Uterus (tissue), 3 donors: ENCODE measurements at regions not wholly inside any gene's neighbourhood (a gene's known extent, or its start where the extent isn't known, plus 50 kb on each side); places are given as distances from the start of the nearest gene placed in this dataset.
A peak's percentile ranks its signal among the peaks of the same experiment; 100 is the strongest.

ENCODE experiments used
- DNase-seq, 2 donors: peaks; one replicate each; pipeline ENCODE4 v3.0.0-alpha.2; 2019 to 2020
- H3K27ac ChIP-seq, 2 donors: fragments of 200-600 bp; sonication (generic); 1 replicate in 1 of 2; 2 replicates in 1 of 2; pipeline ENCODE4 v1.5.1; 2016 to 2018
- H3K27me3 ChIP-seq, 2 donors: fragments of 200-600 bp; sonication (generic); one replicate each; pipeline ENCODE4 v1.5.1; 2018 to 2019; ENCODE audit warnings: control low read depth in 1 of 2
- H3K36me3 ChIP-seq, 2 donors: fragments of 200-600 bp; sonication (generic); one replicate each; pipeline ENCODE4 v1.5.1; 2019; ENCODE audit warnings: control low read depth in 1 of 2
- H3K4me1 ChIP-seq, 2 donors: fragments of 200-600 bp; sonication (generic); one replicate each; pipeline ENCODE4 v1.5.1; 2018 to 2019; ENCODE audit warnings: control low read depth in 1 of 2
- H3K4me3 ChIP-seq, 2 donors: fragments of 200-600 bp; sonication (generic); 1 replicate in 1 of 2; 2 replicates in 1 of 2; pipeline ENCODE4 v1.5.1; 2018 to 2019; ENCODE audit warnings: mild to moderate bottlenecking in 1 of 2
- H3K9me3 ChIP-seq, 2 donors: fragments of 200-600 bp; sonication (generic); one replicate each; pipeline ENCODE4 v1.5.1; 2019; ENCODE audit warnings: control low read depth in 1 of 2
- CTCF ChIP-seq, 4 experiments: fragments of 200-600 bp in 2 of 4; fragments of 450-650 bp in 2 of 4; sonication (generic) in 2 of 4; IDR thresholded peaks; one replicate each; pipeline ENCODE4 v1.5.1; 2016 to 2019; ENCODE audit warnings: antibody characterized with exemption in 4 of 4, mild to moderate bottlenecking in 2 of 4, moderate library complexity in 1 of 4
- POLR2A ChIP-seq, 2 donors: fragments of 450-650 bp; IDR thresholded peaks; one replicate each; pipeline ENCODE4 v1.6.1; 2016; ENCODE audit warnings: antibody characterized with exemption in 2 of 2, mild to moderate bottlenecking in 1 of 2, moderate library complexity in 1 of 2
- intact Hi-C: fragments of 100-400 bp; cut with DNase I; formaldehyde crosslinking; loops from one replicate; pipeline ENCODE4 v1.15.1; 2023; ENCODE audit warnings: low total_unique reads
- donor health status: DM: yes; HTN: yes; CAD: no.

GRCh38 chr12:34604631-34605509, 582.6 kb downstream of the ALG10 start:
- no peak overlapping the region for H3K4me3 ChIP-seq
- TF ChIP-seq POLR2A (IDR thresholded peaks at IDR 0.05) (no peak), CTCF (IDR thresholded peaks at IDR 0.05) (no peak)
- intact Hi-C loops, result no loop called here
- H3K27ac ChIP-seq, result no peak overlapping the region
- peaks cover 0 to 8% of the 10 kb centered on the region in 2 donors for H3K9me3 ChIP-seq
- no peaks in the 10 kb centered on the region for H3K27me3 ChIP-seq
- no peaks in the 10 kb centered on the region for H3K4me1 ChIP-seq
- H3K36me3 ChIP-seq, result no peaks in the 10 kb centered on the region
- peak in 1 of 2 donors; percentile 6 for DNase-seq

GRCh38 chr12:34605510-34605887, 583.2 kb downstream of the ALG10 start:
- H3K4me3 ChIP-seq, result no peak overlapping the region
- DNase-seq, result no peak
- H3K27me3 ChIP-seq, result no peaks in the 10 kb centered on the region
- no peak overlapping the region for H3K27ac ChIP-seq
- H3K9me3 ChIP-seq, result peaks cover 0 to 8% of the 10 kb centered on the region in 2 donors
- intact Hi-C loops, result no loop called here
- no peaks in the 10 kb centered on the region for H3K36me3 ChIP-seq
- H3K4me1 ChIP-seq, result no peaks in the 10 kb centered on the region
- no peak for TF ChIP-seq POLR2A (IDR thresholded peaks at IDR 0.05)
- no peak for TF ChIP-seq CTCF (IDR thresholded peaks at IDR 0.05)

GRCh38 chr12:34605955-34606748, 583.9 kb downstream of the ALG10 start:
- intact Hi-C loops, result no loop called here

GRCh38 chr12:34606749-34607519, 584.6 kb downstream of the ALG10 start:
- Histone ChIP-seq H3K4me3 (no peak overlapping the region), H3K36me3 (no peaks in the 10 kb centered on the region), H3K27me3 (no peaks in the 10 kb centered on the region), H3K4me1 (no peaks in the 10 kb centered on the region), H3K9me3 (peaks cover 0 to 8% of the 10 kb centered on the region in 2 donors), H3K27ac (no peak overlapping the region)
- no peak for TF ChIP-seq POLR2A (IDR thresholded peaks at IDR 0.05)
- TF ChIP-seq CTCF (IDR thresholded peaks at IDR 0.05), result no peak
- peak in 1 of 2 donors; percentile 3 for DNase-seq
- intact Hi-C loops, result no loop called here

More at GRCh38 chr12:34605955-34606748, 583.9 kb downstream of the ALG10 start:
- TF ChIP-seq POLR2A (IDR thresholded peaks at IDR 0.05) (no peak), CTCF (IDR thresholded peaks at IDR 0.05) (no peak)
- H3K9me3 ChIP-seq, result peaks cover 0 to 8% of the 10 kb centered on the region in 2 donors
- no peaks in the 10 kb centered on the region for H3K4me1 ChIP-seq
- DNase-seq, result peak in 1 of 2 donors; percentile 3
- H3K36me3 ChIP-seq, result no peaks in the 10 kb centered on the region
- H3K27ac ChIP-seq, result no peak overlapping the region
- no peak overlapping the region for H3K4me3 ChIP-seq
- H3K27me3 ChIP-seq, result no peaks in the 10 kb centered on the region
